DMS53 (cell line): ENCODE measurements at regions not wholly inside any gene's neighbourhood (a gene's known extent, or its start where the extent isn't known, plus 50 kb on each side); places are given as distances from the start of the nearest gene placed in this dataset.
A peak's percentile ranks its signal among the peaks of the same experiment; 100 is the strongest.

Experiments used
- DNase-seq: peaks from one replicate; lab custom pipeline; 2025; lab: John Stamatoyannopoulos, UW

DNA sequence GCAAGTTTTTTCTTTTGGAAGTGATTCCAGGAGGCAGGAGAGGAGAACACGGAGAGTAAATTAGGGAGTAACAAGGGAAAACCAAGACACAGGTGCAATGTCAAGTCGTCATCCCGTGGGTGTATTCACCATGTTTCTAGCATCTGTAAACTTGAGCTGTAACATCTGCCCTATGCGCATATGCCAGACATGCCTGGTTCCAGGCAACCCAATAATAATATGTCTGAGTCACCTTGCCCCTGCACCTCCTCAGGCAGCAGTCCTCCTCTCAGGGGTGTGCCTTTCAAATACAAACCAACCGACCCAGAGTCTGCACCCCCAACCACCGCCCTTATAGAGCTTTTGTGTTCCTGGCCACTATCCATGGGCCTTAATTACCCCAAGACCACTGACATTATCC lies 107.0 kb upstream of the PDE1C start:
- DNase-seq, result no peak

DNA sequence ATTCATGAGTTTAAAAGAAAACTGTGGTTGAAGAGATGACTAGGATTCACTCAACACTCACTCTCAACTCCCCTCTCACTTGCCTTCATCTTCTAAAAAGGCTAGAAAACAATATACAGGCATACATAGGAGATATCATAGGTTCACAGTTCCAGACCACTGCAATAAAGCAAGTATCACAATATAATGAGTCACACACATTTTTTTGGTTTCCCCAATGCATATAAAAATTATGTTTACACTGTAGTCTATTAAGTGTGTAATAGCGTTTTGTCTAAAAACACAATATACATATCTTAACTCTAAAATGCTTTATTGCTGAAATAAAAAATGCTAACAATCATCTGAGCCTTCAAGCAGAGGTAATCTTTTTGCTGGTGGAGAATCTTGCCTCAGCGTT lies 104.9 kb upstream of the PDE1C start:
- no peak for DNase-seq

DNA sequence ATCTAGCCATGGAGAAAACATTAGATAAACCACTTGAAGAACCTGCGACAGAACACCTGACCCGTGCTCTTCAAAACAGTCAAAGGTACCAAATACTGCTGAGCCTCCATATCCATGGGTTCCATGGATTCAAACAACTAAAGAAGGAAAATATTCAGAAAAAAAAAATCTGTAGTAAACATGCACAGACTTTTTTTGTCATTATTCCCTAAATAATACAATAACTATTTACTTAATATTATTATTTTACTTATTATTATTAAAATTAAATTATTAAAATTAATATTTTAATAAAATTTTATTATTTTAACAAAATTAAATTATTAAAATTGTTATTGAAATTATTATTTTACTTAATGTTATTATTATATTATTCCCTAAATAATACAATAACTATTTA lies 101.0 kb upstream of the PDE1C start:
- DNase-seq, result no peak

DNA sequence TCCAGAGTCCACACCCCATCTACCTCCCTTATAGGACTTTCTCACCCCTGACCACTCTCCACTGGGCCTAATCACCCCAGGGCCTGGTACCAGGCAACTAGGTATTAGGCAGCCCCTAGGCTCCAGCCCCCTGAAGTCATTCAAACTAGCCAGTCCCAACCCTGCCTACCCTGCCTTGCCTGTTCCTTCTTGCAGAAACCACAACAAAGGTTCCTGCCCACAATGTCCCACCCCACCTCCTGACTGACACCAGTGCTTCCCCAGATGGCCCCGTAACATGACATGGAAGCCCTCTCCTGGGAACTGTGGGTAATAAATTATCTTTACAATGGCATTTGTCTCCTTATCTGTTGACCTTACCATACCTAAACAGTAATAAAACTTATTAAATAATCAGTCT lies 100.6 kb upstream of the PDE1C start:
- no peak for DNase-seq

DNA sequence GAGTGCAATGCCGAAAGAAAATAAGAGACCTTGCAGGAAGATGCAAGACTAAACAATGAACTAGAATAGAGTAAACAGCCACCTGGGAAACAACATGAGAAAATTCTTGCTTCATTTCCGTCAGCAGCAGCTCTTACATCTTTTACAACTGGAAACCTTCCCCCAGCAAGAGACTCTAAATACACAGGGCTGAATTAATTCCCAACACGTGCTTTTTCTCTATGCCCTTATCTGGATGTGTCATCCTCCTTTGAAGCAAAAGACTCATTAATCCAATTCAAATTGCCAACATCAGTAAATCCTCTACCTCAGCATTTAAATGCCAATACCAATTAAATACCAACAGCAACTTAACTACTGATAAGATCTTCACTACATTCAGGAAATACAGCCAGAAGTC lies 99.0 kb upstream of the PDE1C start:
- no peak for DNase-seq

DNA sequence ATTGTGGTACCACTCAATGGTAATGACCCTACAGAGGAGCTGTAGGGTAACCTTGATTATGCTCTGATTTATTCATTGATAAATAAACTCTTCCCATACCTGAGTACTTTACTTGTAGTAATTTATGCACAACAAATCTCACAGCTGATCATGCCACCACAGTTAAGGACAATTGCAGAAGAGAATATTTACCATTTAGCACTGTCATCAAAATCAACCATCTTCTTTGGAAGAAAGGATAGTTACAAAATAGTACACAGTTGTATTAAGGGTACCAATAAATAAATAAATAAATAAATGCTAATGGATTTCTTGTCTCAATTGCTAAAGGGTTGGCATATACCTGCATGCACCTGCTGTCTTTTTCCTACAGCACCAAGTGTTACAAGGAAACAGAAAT lies 97.6 kb upstream of the PDE1C start:
- DNase-seq, result no peak

DNA sequence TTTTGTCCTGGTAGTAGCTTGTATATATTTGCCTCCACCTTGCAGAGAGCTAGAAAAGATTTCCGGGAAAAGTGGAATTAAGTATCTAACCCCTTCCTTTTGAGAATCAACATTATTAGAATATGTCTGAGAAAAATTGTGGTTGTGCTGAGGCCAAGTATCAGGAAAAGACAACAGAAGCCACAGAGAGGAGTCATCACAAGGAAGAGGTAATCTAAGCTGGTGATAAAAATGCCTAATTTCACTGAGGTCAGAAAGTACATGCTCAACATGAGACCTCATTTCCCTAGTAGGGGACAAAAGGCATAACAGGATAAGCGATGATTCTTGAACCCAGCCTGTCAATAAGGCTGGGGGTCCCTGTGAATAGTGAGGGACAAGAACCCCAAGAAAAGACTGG lies 97.0 kb upstream of the PDE1C start:
- DNase-seq, result no peak

DNA sequence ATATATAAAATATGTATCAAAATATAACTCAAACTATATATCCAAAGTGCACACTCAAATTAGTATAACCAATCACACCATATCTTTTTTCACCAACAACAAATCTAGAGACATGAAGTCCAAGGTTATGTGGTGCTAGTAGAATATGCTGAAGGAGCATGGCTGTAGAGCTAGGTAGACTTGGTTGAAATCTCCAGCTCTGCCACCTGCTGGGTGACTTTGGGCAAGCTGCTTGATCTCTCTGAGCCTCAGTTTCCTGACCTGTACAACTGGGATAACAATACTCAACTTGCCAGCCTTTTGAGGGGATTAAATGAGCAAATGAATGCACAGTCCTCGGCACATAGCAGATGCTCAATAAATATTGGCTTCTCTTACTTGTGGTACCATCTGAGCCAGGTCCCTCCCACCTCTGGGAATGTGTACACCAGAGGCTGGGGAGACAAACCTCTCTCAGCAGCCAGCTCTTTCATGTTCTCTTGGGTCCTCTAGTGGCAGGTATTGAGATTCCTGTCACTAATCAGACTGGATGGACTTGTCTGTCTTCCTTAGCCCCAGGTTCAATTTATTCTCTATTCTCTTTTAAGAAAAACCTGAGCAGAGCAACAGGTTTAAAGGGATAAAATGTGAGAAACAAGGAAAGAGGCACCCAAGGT lies 94.3 kb upstream of the PDE1C start:
- peak; percentile 93 for DNase-seq

DNA sequence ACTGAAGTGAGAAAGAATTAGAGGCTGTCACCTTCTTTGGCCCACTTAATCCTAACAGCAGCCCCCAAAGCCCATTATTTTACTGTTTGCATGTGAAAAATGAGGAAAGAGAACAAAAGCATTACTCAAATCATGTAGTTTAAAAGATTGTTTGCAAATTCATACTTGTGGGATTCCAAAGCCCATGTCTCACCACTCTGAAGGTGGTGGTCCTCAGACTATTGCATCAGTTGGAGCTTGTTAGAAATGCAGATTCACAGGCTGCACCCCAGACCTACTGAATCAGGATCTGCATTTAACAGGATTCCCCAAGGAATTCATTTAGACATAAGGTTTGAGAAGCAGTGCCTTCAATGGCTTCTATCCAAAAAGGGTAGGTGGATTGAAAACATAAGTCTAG lies 93.7 kb upstream of the PDE1C start:
- DNase-seq, result no peak

DNA sequence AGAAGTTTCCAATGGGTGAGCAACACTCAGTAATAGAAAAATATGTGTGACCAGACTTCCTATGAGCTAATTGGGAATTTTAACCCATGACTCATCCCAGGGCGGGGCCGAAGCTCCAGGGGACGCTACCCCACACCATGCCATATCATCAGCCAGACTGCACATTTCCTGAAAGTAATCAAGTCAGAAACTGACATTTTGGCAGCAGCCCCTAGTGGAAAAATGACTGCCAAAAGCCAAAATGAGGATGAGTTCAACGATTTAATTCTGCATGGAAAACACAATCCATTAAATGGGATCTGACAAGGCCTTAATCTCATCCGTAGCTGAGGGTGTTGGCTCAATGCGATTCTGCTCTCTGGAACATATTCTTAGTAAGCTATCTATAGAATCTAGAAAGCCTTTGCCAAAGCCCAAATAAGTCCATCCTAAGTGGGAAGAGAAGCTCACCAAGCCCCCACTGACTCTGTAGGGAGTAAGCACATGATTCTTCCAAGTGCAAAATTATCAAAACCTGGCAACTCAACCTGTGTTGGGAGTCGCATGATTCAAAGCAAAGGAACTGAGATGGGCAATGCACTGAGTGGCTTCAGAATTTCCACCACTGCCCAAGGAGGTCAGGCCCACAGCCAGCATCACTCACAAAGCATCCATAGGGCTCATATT lies 93.1 kb upstream of the PDE1C start:
- peak; percentile 28 for DNase-seq

DNA sequence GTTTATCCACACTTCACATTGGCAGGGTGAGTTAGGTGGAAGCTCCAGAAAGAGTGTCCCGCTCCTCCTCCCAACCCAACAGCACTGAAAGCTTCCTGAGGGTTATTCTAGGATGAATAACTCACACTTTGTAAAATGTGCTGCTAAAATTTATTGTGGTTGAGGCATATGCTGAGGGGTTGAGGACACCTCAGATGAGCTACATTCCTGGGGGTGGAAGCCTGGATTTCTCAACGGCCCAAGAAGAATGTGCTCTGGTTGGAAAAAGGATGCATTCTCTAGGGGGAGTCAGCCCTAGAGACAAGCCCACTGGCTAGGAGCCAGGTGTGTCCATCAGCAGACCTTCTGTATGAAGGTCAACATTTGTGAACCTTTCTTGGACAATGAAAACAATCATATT lies 91.5 kb upstream of the PDE1C start:
- DNase-seq, result no peak

DNA sequence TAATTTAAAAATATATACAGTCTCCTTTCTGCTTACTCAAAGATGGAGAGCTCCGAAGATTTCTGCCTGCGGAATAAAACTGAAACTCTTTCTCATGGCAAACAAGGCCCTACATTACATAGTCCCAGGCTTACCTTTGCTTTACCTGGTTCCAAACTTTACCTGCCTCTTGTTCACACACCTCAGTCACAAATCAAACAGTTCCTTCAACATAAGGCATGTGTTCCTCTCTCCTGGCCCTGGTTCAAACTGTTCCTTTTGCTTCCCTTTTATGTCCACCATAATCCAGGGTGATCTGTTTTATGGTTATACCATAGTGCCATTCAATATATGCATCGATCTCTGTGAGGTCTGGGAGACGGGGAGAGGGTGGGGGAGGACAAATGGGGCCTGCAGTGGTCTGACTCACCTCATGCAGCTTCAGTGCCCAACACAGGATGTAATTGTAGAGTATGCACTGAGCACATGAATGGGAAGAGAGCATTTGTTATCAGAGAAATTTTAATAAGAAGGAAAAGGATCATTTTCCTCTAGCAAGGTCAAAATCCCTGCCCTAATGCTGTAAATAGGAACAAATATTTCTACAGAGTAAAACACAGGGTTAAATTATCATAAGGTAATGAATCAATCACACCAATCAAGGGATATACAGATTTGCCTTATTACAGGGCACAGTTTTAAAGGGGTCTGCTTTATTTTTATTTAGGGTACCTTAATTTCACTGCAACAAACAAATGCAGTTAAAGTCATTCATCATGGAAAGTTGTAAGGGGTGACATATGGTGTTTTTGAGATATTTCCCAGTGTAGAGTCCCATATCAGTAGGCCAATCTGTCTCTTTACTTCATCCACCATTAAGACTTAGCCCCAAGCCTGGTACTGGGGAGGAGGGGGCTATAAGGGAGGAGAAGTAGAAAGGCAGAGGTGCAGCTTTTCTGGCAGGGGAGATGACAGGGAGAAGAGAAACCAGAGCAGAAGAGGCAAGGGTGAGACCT lies 88.8 kb upstream of the PDE1C start:
- peak; percentile 21 for DNase-seq

DNA sequence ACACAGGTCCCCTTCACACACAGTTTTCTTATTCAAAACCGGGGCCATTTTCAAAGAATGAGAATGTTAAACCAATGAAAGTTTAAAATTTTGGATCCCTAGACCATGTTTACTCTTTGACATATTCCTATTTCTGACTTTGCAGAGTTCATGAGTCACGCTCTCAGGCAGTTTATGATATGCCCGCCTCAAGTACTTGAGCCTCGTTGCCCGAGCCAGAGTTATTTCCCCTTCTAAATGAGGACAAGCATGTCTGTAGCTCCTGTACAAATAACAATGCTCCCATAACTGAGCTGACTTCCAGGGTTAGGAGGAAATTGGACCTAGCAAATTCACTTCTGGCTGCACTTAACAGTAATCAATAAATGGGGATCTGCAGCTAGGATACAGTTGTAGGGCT lies 87.9 kb upstream of the PDE1C start:
- DNase-seq, result peak; percentile 92

DNA sequence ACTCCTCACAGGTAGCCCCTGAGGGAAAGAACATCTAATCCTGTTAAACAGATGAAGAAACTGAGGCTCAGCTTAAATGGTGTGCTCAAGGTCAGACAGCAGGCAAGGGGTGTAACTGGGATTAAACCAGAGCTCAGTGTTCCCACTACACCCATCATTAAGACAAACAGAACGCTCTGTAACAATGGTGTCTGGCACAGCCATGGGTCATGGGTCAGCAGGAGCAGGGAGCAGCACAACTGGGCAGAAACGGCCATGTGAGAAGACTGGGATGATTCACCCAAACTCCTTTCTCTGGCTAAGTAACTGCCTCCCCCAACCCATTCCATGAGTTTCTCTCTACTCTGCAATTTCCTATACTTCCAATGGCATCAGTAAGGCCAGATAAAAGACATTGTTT lies 85.5 kb upstream of the PDE1C start:
- DNase-seq, result no peak

DNA sequence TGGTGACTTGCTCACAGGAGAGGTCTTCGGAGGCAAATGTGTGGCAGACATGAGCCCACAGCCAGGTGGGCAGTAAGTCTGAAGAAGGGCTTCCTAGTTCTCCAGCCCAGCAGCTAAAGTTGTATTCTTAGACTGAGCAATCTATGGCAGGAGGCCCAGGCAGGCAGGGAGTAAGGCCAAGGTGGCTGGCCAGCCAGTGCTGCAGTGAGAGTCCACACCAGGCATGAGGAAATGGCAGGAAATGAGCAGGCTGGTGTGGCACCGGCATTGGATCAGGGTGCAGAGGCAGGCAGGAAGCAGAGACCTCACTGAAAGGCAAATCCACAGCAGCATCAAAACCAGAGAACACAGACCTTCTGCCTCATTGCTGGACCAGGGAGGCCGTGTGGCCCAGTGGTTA lies 84.6 kb upstream of the PDE1C start:
- DNase-seq, result peak; percentile 17

DNA sequence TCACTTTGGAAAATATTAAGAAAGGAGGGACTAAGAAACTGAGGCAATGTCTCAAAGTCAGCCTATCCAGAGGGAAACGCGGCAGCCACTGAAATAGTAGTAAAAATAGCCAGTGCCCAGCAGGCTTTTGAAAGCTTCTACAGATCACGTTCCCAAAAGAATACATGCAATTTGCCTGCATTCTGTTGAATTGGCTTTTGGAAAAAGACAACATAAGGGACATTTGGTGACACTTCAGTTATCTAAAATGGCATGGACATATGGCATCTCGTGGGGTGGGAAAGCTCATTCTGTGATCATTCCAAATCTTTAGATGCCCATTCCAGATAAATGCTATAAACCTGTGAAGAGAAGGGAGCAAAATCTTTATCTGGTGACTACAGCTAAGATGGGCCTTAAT lies 82.8 kb upstream of the PDE1C start:
- no peak for DNase-seq

DNA sequence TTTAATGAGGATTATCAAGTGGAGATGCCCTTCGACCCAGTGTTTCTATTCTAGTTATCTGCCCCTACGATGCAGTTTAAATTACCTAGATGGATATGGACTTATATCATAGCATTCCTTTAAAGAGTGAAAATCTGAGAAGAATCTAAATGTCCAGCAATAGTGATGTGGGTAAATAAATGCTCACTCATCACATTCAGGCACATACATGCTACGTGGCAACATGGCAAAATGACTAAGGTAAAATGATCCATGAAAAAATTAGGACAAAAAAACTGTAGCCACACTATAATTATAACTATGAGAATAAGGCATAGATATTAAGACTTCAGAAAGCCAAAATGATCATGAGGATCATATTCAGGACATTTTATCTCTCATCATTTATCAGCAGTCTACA lies 82.4 kb upstream of the PDE1C start:
- no peak for DNase-seq

DNA sequence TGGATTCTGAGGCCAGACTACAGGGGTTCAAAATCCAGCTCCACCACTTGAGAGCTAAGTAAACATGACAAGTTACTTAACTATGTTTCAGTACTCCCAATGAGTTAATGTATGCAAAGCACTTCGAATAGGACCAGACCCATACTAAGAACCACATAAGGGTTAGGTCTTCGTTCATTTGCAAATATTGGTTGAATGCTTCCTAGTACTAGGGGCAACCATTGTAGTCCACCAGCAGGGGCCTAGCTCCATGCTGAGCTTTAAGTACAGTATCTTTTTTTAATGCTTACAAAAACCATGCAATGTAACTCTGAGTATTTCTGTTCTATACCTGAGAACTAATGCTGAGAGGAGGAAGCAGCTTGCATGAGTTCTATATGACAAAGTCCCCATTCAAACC lies 80.4 kb upstream of the PDE1C start:
- DNase-seq, result no peak

DNA sequence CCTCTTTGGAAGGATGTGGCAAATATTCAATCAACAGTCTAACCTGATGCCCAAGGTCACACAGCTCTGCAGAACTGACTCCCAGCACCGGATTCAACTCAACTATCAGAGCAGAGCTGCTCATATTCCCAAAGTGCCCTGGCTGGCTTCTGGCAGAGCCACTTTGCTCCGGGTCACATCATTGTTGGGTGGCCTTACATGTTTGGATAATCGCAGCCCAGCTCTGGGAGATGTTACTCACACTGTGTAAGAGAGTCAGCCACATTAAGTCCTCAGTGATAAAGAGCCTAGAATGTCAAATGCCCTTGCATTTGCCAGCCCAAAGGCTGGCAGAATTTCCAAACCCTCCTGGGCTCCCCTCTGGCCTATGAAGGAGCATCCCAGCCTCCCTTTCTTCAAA lies 79.8 kb upstream of the PDE1C start:
- peak; percentile 12 for DNase-seq

DNA sequence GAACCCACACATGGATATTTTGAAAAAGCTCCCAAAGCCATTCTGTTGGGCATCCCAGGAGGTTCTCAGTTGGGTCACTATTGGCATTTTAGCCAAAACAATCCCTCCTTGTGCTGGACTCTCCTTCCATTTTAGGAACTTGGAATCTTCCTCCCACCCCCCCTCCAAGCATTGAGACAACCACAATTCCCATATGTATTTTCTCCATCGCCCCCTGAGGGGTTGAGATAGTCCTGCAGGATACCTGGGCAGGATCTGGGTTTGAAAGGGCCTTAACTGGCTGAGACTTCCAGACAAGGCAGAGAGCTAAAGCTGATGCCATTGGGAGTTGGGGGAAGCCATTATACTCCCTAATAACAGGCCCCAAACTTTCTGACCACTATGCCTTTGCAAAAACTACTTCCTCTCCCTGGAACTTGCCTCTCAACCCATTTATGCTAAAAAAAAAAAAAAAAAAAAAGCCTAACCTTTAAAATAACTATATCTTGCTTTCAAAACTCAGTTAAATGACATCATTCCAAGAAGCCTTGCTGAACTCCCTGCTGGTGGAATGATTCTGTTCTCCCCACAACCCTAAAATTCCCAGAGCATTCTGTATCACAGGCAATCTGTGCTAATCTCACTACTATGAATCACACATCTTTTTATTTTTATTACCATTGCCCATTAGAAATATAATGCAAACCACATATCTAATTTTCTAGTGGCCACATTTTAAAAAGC lies 77.5 kb upstream of the PDE1C start:
- DNase-seq, result no peak

DNA sequence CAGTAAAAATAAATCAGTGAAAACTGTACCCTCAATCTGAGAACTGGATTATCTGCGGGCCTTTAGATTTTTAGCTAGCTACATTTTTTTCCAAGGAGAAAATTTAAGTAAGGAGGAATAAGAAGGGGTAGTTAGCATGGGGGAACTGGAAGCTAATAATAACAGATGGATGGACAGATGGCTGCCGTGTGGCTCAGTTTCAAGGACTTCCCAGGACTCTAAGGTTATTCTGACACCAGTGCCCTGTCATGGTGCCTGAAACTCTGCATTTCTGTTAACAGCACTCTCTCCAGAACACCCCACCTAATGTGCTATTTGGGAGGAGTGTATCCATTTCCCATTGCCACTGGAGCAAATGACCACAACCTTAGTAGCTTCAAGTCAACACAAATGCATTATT lies 75.7 kb upstream of the PDE1C start:
- no peak for DNase-seq

DNA sequence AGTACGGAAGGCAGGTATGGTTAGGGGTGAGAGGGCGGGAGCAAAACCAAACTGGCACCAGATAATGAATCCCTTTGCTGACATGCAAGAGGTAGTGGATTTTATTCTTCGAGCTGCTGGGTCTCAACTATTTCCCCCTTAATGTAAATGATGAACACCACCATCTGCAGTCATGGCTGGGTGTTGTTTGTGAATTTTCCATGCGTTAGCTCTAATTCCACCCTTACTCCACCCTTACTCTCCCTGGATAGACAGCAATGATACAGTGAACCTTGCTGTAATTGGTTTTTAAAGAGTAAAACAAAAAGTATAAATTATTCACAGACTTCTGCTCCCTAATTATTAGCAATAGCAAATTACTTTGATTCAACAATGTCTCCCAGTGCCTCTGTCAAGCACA lies 74.5 kb upstream of the PDE1C start:
- no peak for DNase-seq
